Activated naive CD4-positive, alpha-beta T cell (primary cell): ENCODE measurements at regions not wholly inside any gene's neighbourhood (a gene's known extent, or its start where the extent isn't known, plus 50 kb on each side); places are given as distances from the start of the nearest gene placed in this dataset.

ENCODE experiments used
- DNase-seq, 4 experiments: peaks; one replicate each; lab custom pipeline; 2025; lab: John Stamatoyannopoulos, UW

GRCh38 chr2:58959996-58960395 lies 718.9 kb upstream of the FANCL start:
- no peak for DNase-seq

- no peak for DNase-seq
Observed at GRCh38 chr2:58957188-58957840, 716.2 kb upstream of the FANCL start.

GRCh38 chr2:58954880-58955385 lies 713.8 kb upstream of the FANCL start:
- no peak for DNase-seq

- DNase-seq = no peak
Observed at GRCh38 chr2:58951722-58952121, 710.6 kb upstream of the FANCL start.

- DNase-seq = no peak
Observed at GRCh38 chr2:58950795-58951462, 709.8 kb upstream of the FANCL start.

- DNase-seq = no peak
Observed at GRCh38 chr2:58939388-58939787, 698.3 kb upstream of the FANCL start.

GRCh38 chr2:58938988-58939387 lies 697.9 kb upstream of the FANCL start:
- no peak for DNase-seq

GRCh38 chr2:58932801-58933200 lies 691.7 kb upstream of the FANCL start:
- DNase-seq = no peak

GRCh38 chr2:58930537-58930936 lies 689.4 kb upstream of the FANCL start:
- DNase-seq = no peak

- DNase-seq = no peak
Observed at GRCh38 chr2:58928973-58929372, 687.8 kb upstream of the FANCL start.

GRCh38 chr2:58928391-58928790 lies 687.3 kb upstream of the FANCL start:
- no peak for DNase-seq

GRCh38 chr2:58926112-58926511 lies 685.0 kb upstream of the FANCL start:
- no peak for DNase-seq

- DNase-seq = no peak
Observed at GRCh38 chr2:58925676-58926081, 684.6 kb upstream of the FANCL start.

- DNase-seq = no peak
Observed at GRCh38 chr2:58923869-58924268, 682.7 kb upstream of the FANCL start.

GRCh38 chr2:58922245-58922644 lies 681.1 kb upstream of the FANCL start:
- DNase-seq = no peak

GRCh38 chr2:58921676-58922075 lies 680.6 kb upstream of the FANCL start:
- no peak for DNase-seq

- no peak for DNase-seq
Observed at GRCh38 chr2:58920001-58920400, 678.9 kb upstream of the FANCL start.

- DNase-seq = no peak
Observed at GRCh38 chr2:58919316-58919715, 678.2 kb upstream of the FANCL start.

GRCh38 chr2:58918141-58918540 lies 677.0 kb upstream of the FANCL start:
- DNase-seq = no peak

- DNase-seq = no peak
Observed at GRCh38 chr2:58917596-58917995, 676.5 kb upstream of the FANCL start.

- DNase-seq = no peak
Observed at GRCh38 chr2:58916063-58916462, 674.9 kb upstream of the FANCL start.

- no peak for DNase-seq
Observed at GRCh38 chr2:58914733-58915505, 673.8 kb upstream of the FANCL start.
